DND-41 (cell line): ENCODE measurements at regions not wholly inside any gene's neighbourhood (a gene's known extent, or its start where the extent isn't known, plus 50 kb on each side); places are given as distances from the start of the nearest gene placed in this dataset.

ENCODE experiments used
- ATAC-seq: fragments of 200-7000 bp; cut with Tn5 transposase; 3 replicates; pipeline ENCODE4 v1.9.1; 2021; ENCODE audit warnings: low read depth; ENCODE audit not compliant: insufficient read depth
- DNase-seq: peaks from one replicate; pipeline ENCODE4 v3.0.0-alpha.2; 2020
- H2AFZ ChIP-seq: 2 replicates; pipeline ENCODE4 v1.6.0; 2012; ENCODE audit warnings: low read depth, low read length
- H3K27ac ChIP-seq: 2 replicates; pipeline ENCODE4 v1.5.1; 2012; ENCODE audit warnings: low read length, inconsistent platforms
- H3K27me3 ChIP-seq: fragments of 200-600 bp; sonication (generic); 2 replicates; pipeline ENCODE4 v1.6.0; 2012; ENCODE audit warnings: low read length, mild to moderate bottlenecking, inconsistent platforms; ENCODE audit not compliant: insufficient read depth, poor library complexity
- H3K36me3 ChIP-seq: 2 replicates; pipeline ENCODE4 v1.5.1; 2012; ENCODE audit warnings: low read length, inconsistent platforms; ENCODE audit not compliant: insufficient read depth
- H3K4me1 ChIP-seq: 2 replicates; pipeline ENCODE4 v1.5.1; 2012; ENCODE audit warnings: mild to moderate bottlenecking, low read length; ENCODE audit not compliant: insufficient read depth
- H3K4me2 ChIP-seq: 2 replicates; pipeline ENCODE4 v1.6.0; 2012; ENCODE audit warnings: mild to moderate bottlenecking, moderate library complexity, low read length, inconsistent platforms; ENCODE audit not compliant: insufficient read depth
- H3K4me3 ChIP-seq, 2 experiments: fragments of 200-600 bp in 1 of 2; shearing (Covaris generic) in 1 of 2; 2 replicates each; pipeline ENCODE4 v1.5.1; 2012 to 2016; ENCODE audit warnings: inconsistent platforms in 2 of 2, low read length in 2 of 2, mild to moderate bottlenecking in 2 of 2, low read depth in 1 of 2, moderate library complexity in 1 of 2
- H3K79me2 ChIP-seq: 2 replicates; pipeline ENCODE4 v1.6.0; 2012; ENCODE audit warnings: low read length, inconsistent platforms; ENCODE audit not compliant: insufficient read depth
- H3K9ac ChIP-seq: 2 replicates; pipeline ENCODE4 v1.6.0; 2012; ENCODE audit warnings: low read depth, mild to moderate bottlenecking, inconsistent platforms, low read length, moderate library complexity
- H3K9me3 ChIP-seq: 2 replicates; pipeline ENCODE4 v1.5.1; 2012; ENCODE audit warnings: low read length, moderate library complexity, mild to moderate bottlenecking, inconsistent platforms; ENCODE audit not compliant: insufficient read depth, severe bottlenecking
- H4K20me1 ChIP-seq: 2 replicates; pipeline ENCODE4 v1.6.0; 2012; ENCODE audit warnings: low read length; ENCODE audit not compliant: insufficient read depth
- CTCF ChIP-seq: IDR thresholded peaks from 2 replicates; pipeline ENCODE4 v1.5.1; 2012; ENCODE audit warnings: borderline replicate concordance, low read length, moderate library complexity, mild to moderate bottlenecking; ENCODE audit not compliant: poor library complexity, severe bottlenecking; ENCODE audit errors: extremely low read depth
- EZH2 ChIP-seq: IDR thresholded peaks from 3 replicates; pipeline ENCODE4 v1.6.1; 2012; ENCODE audit warnings: borderline replicate concordance, low read depth, mild to moderate bottlenecking, moderate library complexity, low read length, inconsistent platforms; ENCODE audit not compliant: severe bottlenecking

GRCh38 chrX:39030636-39031035 is 229.4 kb downstream of the MID1IP1 start:
- H3K36me3 ChIP-seq: no peaks in the 10 kb centered on the region
- DNase-seq: no peak
- no peaks in the 10 kb centered on the region for H3K4me1 ChIP-seq
- peaks cover 6% of the 10 kb centered on the region for H3K9me3 ChIP-seq
- TF ChIP-seq CTCF: no peak
- no peak for TF ChIP-seq EZH2
- H4K20me1 ChIP-seq: no peaks in the 10 kb centered on the region
- H3K27me3 ChIP-seq: no peaks in the 10 kb centered on the region
- ATAC-seq: no peak
- H3K79me2 ChIP-seq: no peaks in the 10 kb centered on the region
- no peak overlapping the region for H2AFZ ChIP-seq
- no peak overlapping the region for H3K9ac ChIP-seq
- H3K27ac ChIP-seq: no peak overlapping the region
- no peak overlapping the region for H3K4me3 ChIP-seq
- no peak overlapping the region for H3K4me2 ChIP-seq

- no peaks in the 10 kb centered on the region for H3K36me3 ChIP-seq
- DNase-seq: no peak
- H3K9me3 ChIP-seq: no peaks in the 10 kb centered on the region
- no peaks in the 10 kb centered on the region for H3K4me1 ChIP-seq
- no peak overlapping the region for H3K4me3 ChIP-seq
- no peaks in the 10 kb centered on the region for H4K20me1 ChIP-seq
- ATAC-seq: no peak
- no peaks in the 10 kb centered on the region for H3K27me3 ChIP-seq
- H3K9ac ChIP-seq: no peak overlapping the region
- no peak overlapping the region for H3K27ac ChIP-seq
- H2AFZ ChIP-seq: no peak overlapping the region
- H3K79me2 ChIP-seq: no peaks in the 10 kb centered on the region
- no peak for TF ChIP-seq EZH2
- TF ChIP-seq CTCF: no peak
- no peak overlapping the region for H3K4me2 ChIP-seq
Measured at GRCh38 chrX:39039890-39040289, 238.6 kb downstream of the MID1IP1 start.

GRCh38 chrX:39043838-39044550 is 242.7 kb downstream of the MID1IP1 start:
- Histone ChIP-seq H3K27ac (no peak overlapping the region), H3K79me2 (no peaks in the 10 kb centered on the region), H2AFZ (no peak overlapping the region), H3K9ac (no peak overlapping the region), H3K4me1 (no peaks in the 10 kb centered on the region), H3K36me3 (no peaks in the 10 kb centered on the region), H3K27me3 (no peaks in the 10 kb centered on the region), H4K20me1 (no peaks in the 10 kb centered on the region), H3K4me3 (no peak overlapping the region), H3K4me2 (no peak overlapping the region), H3K9me3 (no peaks in the 10 kb centered on the region)
- no peak for DNase-seq
- no peak for ATAC-seq
- no peak for TF ChIP-seq EZH2
- TF ChIP-seq CTCF: no peak
